ENCODE measurements at regions not wholly inside any gene's neighbourhood (a gene's known extent, or its start where the extent isn't known, plus 50 kb on each side); places are given as distances from the start of the nearest gene placed in this dataset.

DNA sequence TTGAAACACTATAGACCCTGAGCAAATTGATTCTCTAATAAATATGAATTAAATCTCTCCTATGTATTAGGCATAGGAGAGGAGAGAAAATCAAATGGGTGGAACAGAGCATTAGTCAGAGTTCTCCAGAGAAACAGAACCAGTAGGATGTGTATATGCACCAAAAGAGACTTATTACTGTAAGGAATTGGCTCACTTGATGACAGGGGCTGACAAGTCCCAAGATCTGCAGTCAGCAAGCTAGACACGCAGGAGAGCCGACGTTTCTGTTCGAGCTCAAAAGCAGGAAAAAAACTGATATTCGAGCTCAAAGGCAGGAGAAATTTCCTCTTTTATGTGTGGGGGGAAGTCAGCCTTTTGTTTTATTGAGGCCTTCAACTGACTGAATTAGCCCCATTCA is 259.2 kb upstream of the KAZN start (continued):
- TF ChIP-seq, protein P1, sequence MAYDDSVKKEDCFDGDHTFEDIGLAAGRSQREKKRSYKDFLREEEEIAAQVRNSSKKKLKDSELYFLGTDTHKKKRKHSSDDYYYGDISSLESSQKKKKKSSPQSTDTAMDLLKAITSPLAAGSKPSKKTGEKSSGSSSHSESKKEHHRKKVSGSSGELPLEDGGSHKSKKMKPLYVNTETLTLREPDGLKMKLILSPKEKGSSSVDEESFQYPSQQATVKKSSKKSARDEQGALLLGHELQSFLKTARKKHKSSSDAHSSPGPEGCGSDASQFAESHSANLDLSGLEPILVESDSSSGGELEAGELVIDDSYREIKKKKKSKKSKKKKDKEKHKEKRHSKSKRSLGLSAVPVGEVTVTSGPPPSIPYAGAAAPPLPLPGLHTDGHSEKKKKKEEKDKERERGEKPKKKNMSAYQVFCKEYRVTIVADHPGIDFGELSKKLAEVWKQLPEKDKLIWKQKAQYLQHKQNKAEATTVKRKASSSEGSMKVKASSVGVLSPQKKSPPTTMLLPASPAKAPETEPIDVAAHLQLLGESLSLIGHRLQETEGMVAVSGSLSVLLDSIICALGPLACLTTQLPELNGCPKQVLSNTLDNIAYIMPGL (CRISPR knock-in tag; IDR thresholded peaks at IDR 0.05) = no peak
- TF ChIP-seq E2F4 (CRISPR knock-in tag; IDR thresholded peaks at IDR 0.05; ENCODE audit: borderline replicate concordance, low read depth) = no peak
- TF ChIP-seq, protein P2, sequence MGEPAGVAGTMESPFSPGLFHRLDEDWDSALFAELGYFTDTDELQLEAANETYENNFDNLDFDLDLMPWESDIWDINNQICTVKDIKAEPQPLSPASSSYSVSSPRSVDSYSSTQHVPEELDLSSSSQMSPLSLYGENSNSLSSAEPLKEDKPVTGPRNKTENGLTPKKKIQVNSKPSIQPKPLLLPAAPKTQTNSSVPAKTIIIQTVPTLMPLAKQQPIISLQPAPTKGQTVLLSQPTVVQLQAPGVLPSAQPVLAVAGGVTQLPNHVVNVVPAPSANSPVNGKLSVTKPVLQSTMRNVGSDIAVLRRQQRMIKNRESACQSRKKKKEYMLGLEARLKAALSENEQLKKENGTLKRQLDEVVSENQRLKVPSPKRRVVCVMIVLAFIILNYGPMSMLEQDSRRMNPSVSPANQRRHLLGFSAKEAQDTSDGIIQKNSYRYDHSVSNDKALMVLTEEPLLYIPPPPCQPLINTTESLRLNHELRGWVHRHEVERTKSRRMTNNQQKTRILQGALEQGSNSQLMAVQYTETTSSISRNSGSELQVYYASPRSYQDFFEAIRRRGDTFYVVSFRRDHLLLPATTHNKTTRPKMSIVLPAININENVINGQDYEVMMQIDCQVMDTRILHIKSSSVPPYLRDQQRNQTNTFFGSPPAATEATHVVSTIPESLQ (CRISPR knock-in tag; IDR thresholded peaks at IDR 0.05) = no peak
- TF ChIP-seq ZNF671 (CRISPR knock-in tag; IDR thresholded peaks at IDR 0.05) = no peak
- no peak for TF ChIP-seq NR2C2 (CRISPR knock-in tag; IDR thresholded peaks at IDR 0.05)
- no peak for TF ChIP-seq ZNF219 (CRISPR knock-in tag; IDR thresholded peaks at IDR 0.05; ENCODE audit: borderline replicate concordance)
- TF ChIP-seq ZNF423 (CRISPR knock-in tag; IDR thresholded peaks at IDR 0.05) = no peak

DNA sequence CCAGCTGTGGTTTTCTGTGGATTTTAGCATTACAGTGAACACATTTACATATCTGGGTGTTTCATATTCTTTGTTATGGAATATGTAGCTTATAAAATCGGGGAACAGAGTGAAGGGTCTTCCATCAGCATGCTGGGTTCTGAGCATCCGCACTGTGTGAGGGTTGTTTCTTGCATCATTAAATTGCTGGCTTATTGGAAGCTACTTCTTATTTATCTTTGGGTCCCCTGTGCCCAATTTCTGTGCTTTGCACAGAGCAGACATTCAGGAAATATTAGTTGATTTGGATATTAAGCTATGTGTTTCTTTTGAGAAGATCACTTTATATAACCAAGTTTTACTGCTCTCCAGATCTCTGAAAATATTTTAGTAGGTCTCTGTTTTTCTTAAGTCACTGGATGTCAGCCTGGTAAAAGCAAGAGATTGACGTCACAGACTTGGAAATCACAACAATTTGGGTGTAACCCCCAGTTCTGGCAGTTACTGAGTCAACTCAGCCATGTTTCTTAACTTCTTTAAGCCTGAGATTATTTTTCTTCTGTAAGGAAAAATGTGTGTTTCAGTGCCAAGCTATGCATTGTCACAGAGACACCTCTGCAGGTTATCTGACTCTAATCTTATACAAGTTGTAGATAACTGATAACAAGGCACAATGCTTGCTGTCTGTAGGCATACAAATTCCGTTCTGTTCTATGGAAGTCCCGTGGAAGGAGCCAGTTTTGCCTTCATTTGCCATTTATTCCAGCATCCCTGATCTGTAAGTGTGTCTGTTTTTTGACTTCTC is 258.3 kb upstream of the KAZN start:
- no peak for ATAC-seq
- POLR2A ChIA-PET = no interaction called here
- peaks cover 20% of the 10 kb centered on the region for H3K4me1 Mint-ChIP-seq
- TF ChIP-seq, protein P3, sequence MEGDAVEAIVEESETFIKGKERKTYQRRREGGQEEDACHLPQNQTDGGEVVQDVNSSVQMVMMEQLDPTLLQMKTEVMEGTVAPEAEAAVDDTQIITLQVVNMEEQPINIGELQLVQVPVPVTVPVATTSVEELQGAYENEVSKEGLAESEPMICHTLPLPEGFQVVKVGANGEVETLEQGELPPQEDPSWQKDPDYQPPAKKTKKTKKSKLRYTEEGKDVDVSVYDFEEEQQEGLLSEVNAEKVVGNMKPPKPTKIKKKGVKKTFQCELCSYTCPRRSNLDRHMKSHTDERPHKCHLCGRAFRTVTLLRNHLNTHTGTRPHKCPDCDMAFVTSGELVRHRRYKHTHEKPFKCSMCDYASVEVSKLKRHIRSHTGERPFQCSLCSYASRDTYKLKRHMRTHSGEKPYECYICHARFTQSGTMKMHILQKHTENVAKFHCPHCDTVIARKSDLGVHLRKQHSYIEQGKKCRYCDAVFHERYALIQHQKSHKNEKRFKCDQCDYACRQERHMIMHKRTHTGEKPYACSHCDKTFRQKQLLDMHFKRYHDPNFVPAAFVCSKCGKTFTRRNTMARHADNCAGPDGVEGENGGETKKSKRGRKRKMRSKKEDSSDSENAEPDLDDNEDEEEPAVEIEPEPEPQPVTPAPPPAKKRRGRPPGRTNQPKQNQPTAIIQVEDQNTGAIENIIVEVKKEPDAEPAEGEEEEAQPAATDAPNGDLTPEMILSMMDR (IDR thresholded peaks at IDR 0.05) = no peak
- TF ChIP-seq, protein P4, sequence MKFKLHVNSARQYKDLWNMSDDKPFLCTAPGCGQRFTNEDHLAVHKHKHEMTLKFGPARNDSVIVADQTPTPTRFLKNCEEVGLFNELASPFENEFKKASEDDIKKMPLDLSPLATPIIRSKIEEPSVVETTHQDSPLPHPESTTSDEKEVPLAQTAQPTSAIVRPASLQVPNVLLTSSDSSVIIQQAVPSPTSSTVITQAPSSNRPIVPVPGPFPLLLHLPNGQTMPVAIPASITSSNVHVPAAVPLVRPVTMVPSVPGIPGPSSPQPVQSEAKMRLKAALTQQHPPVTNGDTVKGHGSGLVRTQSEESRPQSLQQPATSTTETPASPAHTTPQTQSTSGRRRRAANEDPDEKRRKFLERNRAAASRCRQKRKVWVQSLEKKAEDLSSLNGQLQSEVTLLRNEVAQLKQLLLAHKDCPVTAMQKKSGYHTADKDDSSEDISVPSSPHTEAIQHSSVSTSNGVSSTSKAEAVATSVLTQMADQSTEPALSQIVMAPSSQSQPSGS (CRISPR knock-in tag; IDR thresholded peaks at IDR 0.05; ENCODE audit: borderline replicate concordance, low read depth) = no peak
- no peak for TF ChIP-seq PRRX2 (CRISPR knock-in tag; IDR thresholded peaks at IDR 0.05)
- no peak for TF ChIP-seq CREM (CRISPR knock-in tag; IDR thresholded peaks at IDR 0.05)
- no peak for TF ChIP-seq SP1 (CRISPR knock-in tag; conservative IDR thresholded peaks at IDR 0.05)
- no peak for TF ChIP-seq ZNF232 (CRISPR knock-in tag; IDR thresholded peaks at IDR 0.05)
- TF ChIP-seq AR (CRISPR knock-in tag; IDR thresholded peaks at IDR 0.05) = no peak
- TF ChIP-seq ZNF416 (CRISPR knock-in tag; IDR thresholded peaks at IDR 0.05) = no peak
- no peak for TF ChIP-seq TEAD4 (CRISPR knock-in tag; IDR thresholded peaks at IDR 0.05)
- TF ChIP-seq TP53 (CRISPR knock-in tag; IDR thresholded peaks at IDR 0.05) = no peak
- no peak for TF ChIP-seq EMX1 (CRISPR knock-in tag; IDR thresholded peaks at IDR 0.05)
- TF ChIP-seq ESRRA (CRISPR knock-in tag; IDR thresholded peaks at IDR 0.05; ENCODE audit: borderline replicate concordance) = no peak
- TF ChIP-seq FOXJ3 (CRISPR knock-in tag; IDR thresholded peaks at IDR 0.05; ENCODE audit: borderline replicate concordance) = no peak
- no peak for TF ChIP-seq FOXP1 (CRISPR knock-in tag; IDR thresholded peaks at IDR 0.05; ENCODE audit: borderline replicate concordance)
- no peak for TF ChIP-seq RORB (CRISPR knock-in tag; IDR thresholded peaks at IDR 0.05)
- TF ChIP-seq OVOL2 (CRISPR knock-in tag; IDR thresholded peaks at IDR 0.05; ENCODE audit: borderline replicate concordance) = no peak
- TF ChIP-seq ETV6 (CRISPR knock-in tag; IDR thresholded peaks at IDR 0.05) = no peak
- H3K9me3 Mint-ChIP-seq = peaks cover 15% of the 10 kb centered on the region
- no peak overlapping the region for H3K27ac Mint-ChIP-seq
- peaks cover 3% of the 10 kb centered on the region; the same call in 1 of the 2 replicates for H3K27me3 Mint-ChIP-seq (ENCODE audit: low read depth)
- H3K4me3 Mint-ChIP-seq = no peak overlapping the region
- CTCF ChIA-PET = interaction anchor here (0.5 to 1.6 kb wide), 2 partner anchors 226 to 729 kb away, joined by 3 to 5 read pairs; no protein-coding TSS in a partner anchor
- H3K36me3 Mint-ChIP-seq = no peaks in the 10 kb centered on the region
- no peak for DNase-seq (ENCODE audit: low spot score)
